ENCODE measurements at regions not wholly inside any gene's neighbourhood (a gene's known extent, or its start where the extent isn't known, plus 50 kb on each side); places are given as distances from the start of the nearest gene placed in this dataset.

- TF ChIP-seq CTCF (IDR thresholded peaks at IDR 0.05) (no peak), POLR2A (IDR thresholded peaks at IDR 0.05) (no peak)
Observed at GRCh38 chr12:116361414-116362223, 84.1 kb upstream of the MED13L start.
